Posterior cingulate gyrus (tissue), 11 donors: ENCODE measurements at regions not wholly inside any gene's neighbourhood (a gene's known extent, or its start where the extent isn't known, plus 50 kb on each side); places are given as distances from the start of the nearest gene placed in this dataset.
A peak's percentile ranks its signal among the peaks of the same experiment; 100 is the strongest.
"Not testable (repeated sequence)": the region's sequence is repeated elsewhere in the genome, so short reads cannot be mapped to it uniquely, and the experiment has no call there.

Experiments
- DNase-seq, 10 donors: peaks; one replicate each; pipeline versions ENCODE4 v3.0.0 to v3.0.0-alpha.2; 2020 to 2021; ENCODE audit warnings: mixed read lengths in 3 of 10
- intact Hi-C: fragments of 100-400 bp; cut with DNase I; formaldehyde crosslinking; loops from one replicate; pipeline ENCODE4 v1.15.1; 2023

- intact Hi-C loops, result no loop called here
- DNase-seq, result no peak
These were observed 1075.2 kb downstream of the PCDH9 start for GRCh38 chr13:66154976-66155375.

- intact Hi-C loops, result no loop called here
These were observed 1075.8 kb downstream of the PCDH9 start for GRCh38 chr13:66154354-66154753.

GRCh38 chr13:66152596-66152995 is 1077.5 kb downstream of the PCDH9 start:
- intact Hi-C loops, result no loop called here
- DNase-seq, result no peak

More at GRCh38 chr13:66154354-66154753, 1075.8 kb downstream of the PCDH9 start:
- DNase-seq, result no peak

GRCh38 chr13:66144357-66144756 is 1085.8 kb downstream of the PCDH9 start:
- peak in 2 of 10 donors; percentile 54 to 62 for DNase-seq
- intact Hi-C loops, result not testable (repeated sequence)

GRCh38 chr13:66139701-66140100 is 1090.4 kb downstream of the PCDH9 start:
- DNase-seq, result no peak
- intact Hi-C loops, result no loop called here

- intact Hi-C loops, result no loop called here
- no peak for DNase-seq
These were observed 1090.9 kb downstream of the PCDH9 start for GRCh38 chr13:66139250-66139649.

- intact Hi-C loops, result no loop called here
- DNase-seq, result no peak
These were observed 1091.8 kb downstream of the PCDH9 start for GRCh38 chr13:66138172-66138811.

- intact Hi-C loops, result no loop called here
These were observed 1092.8 kb downstream of the PCDH9 start for GRCh38 chr13:66137384-66137783.

GRCh38 chr13:66128692-66129269 is 1101.4 kb downstream of the PCDH9 start:
- intact Hi-C loops, result no loop called here
- no peak for DNase-seq

More at GRCh38 chr13:66137384-66137783, 1092.8 kb downstream of the PCDH9 start:
- DNase-seq, result no peak

GRCh38 chr13:66128201-66128600 is 1101.9 kb downstream of the PCDH9 start:
- intact Hi-C loops, result no loop called here
- no peak for DNase-seq

- intact Hi-C loops, result no loop called here
- DNase-seq, result no peak
These were observed 1112.6 kb downstream of the PCDH9 start for GRCh38 chr13:66117563-66117962.

- intact Hi-C loops, result no loop called here
- no peak for DNase-seq
These were observed 1116.1 kb downstream of the PCDH9 start for GRCh38 chr13:66113882-66114526.

- intact Hi-C loops, result no loop called here
- DNase-seq, result no peak
These were observed 1118.5 kb downstream of the PCDH9 start for GRCh38 chr13:66111628-66112027.

- intact Hi-C loops, result no loop called here
- no peak for DNase-seq
These were observed 1123.9 kb downstream of the PCDH9 start for GRCh38 chr13:66106246-66106645.

GRCh38 chr13:66102864-66103263 is 1127.3 kb downstream of the PCDH9 start:
- intact Hi-C loops, result no loop called here
- DNase-seq, result no peak

GRCh38 chr13:66099825-66100224 is 1130.3 kb downstream of the PCDH9 start:
- DNase-seq, result peak in 2 of 10 donors; percentile 18 to 27
- intact Hi-C loops, result no loop called here

- intact Hi-C loops, result no loop called here
- no peak for DNase-seq
These were observed 1131.1 kb downstream of the PCDH9 start for GRCh38 chr13:66098931-66099628.

GRCh38 chr13:66089711-66090110 is 1140.4 kb downstream of the PCDH9 start:
- intact Hi-C loops, result no loop called here
- DNase-seq, result no peak

- intact Hi-C loops, result no loop called here
- DNase-seq, result no peak
These were observed 1142.8 kb downstream of the PCDH9 start for GRCh38 chr13:66087269-66087710.

GRCh38 chr13:66077132-66077689 is 1152.9 kb downstream of the PCDH9 start:
- intact Hi-C loops, result no loop called here
- no peak for DNase-seq

GRCh38 chr13:66076417-66076816 is 1153.7 kb downstream of the PCDH9 start:
- no peak for DNase-seq
- intact Hi-C loops, result no loop called here
